ENCODE measurements at regions not wholly inside any gene's neighbourhood (a gene's known extent, or its start where the extent isn't known, plus 50 kb on each side); places are given as distances from the start of the nearest gene placed in this dataset.

DNA sequence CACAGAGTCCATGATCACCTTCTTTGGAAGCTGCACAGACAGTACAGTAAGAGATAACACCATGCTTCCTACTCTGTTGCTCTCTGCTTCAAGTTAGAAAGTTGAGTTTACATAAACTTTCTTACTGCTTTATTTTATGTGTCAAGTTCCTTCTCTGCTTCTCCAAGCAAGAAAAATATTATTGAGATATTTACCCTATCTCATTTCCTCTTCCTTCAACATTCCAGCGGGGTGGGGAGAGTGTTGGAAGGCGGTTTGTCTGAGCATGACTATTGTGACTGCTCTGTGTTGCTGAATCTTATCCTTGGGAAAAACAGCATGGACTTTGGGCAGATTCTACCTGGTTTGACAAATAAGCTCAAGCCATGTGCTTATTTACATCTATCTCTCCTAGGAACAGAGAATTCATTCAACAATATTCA, 66.9 kb upstream of the EPB41L4A start:
- no peak for FAIRE-seq
- Histone ChIP-seq H3K4me2 (ENCODE audit: insufficient read depth, low read length) (no peak overlapping the region), H3K9me1 (ENCODE audit: control insufficient read depth, insufficient read depth, low read length) (no peaks in the 10 kb centered on the region), H3K9me3 (replicated peaks; ENCODE audit: control insufficient read depth, insufficient read depth, low read depth, low read length) (no peaks in the 10 kb centered on the region), H3K36me3 (ENCODE audit: control insufficient read depth, insufficient read depth, low read length) (no peaks in the 10 kb centered on the region), H2AFZ (ENCODE audit: low read depth, low read length) (no peak overlapping the region), H3K9ac (ENCODE audit: insufficient read depth in 1 of 2, low read depth in 2 of 2, low read length in 2 of 2) (no peak overlapping the region), H3K4me1 (replicated peaks in 1 of 2; ENCODE audit: control insufficient read depth in 2 of 2, insufficient read depth in 2 of 2, low read length in 2 of 2) (no peaks in the 10 kb centered on the region), H3K4me3 (no peak overlapping the region), H3K27me3 (ENCODE audit: control insufficient read depth in 2 of 2, insufficient read depth in 2 of 2, low read length in 2 of 2) (0 out of 5 replicates have a peak, but pooled peaks cover 0 to 3% of the 10 kb centered on the region in 2 experiments), H4K20me1 (replicated peaks; ENCODE audit: control insufficient read depth, insufficient read depth, low read length) (no peaks in the 10 kb centered on the region), H3K27ac (ENCODE audit: extremely low read depth, low read depth, low read length) (no peak overlapping the region), H3K79me2 (ENCODE audit: control insufficient read depth, insufficient read depth, low read length) (no peaks in the 10 kb centered on the region)
- ATAC-seq, result no peak
- TF ChIP-seq, protein P1, sequence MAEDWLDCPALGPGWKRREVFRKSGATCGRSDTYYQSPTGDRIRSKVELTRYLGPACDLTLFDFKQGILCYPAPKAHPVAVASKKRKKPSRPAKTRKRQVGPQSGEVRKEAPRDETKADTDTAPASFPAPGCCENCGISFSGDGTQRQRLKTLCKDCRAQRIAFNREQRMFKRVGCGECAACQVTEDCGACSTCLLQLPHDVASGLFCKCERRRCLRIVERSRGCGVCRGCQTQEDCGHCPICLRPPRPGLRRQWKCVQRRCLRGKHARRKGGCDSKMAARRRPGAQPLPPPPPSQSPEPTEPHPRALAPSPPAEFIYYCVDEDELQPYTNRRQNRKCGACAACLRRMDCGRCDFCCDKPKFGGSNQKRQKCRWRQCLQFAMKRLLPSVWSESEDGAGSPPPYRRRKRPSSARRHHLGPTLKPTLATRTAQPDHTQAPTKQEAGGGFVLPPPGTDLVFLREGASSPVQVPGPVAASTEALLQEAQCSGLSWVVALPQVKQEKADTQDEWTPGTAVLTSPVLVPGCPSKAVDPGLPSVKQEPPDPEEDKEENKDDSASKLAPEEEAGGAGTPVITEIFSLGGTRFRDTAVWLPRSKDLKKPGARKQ (CRISPR knock-in tag; IDR thresholded peaks at IDR 0.05), result no peak
- TF ChIP-seq, protein P2, sequence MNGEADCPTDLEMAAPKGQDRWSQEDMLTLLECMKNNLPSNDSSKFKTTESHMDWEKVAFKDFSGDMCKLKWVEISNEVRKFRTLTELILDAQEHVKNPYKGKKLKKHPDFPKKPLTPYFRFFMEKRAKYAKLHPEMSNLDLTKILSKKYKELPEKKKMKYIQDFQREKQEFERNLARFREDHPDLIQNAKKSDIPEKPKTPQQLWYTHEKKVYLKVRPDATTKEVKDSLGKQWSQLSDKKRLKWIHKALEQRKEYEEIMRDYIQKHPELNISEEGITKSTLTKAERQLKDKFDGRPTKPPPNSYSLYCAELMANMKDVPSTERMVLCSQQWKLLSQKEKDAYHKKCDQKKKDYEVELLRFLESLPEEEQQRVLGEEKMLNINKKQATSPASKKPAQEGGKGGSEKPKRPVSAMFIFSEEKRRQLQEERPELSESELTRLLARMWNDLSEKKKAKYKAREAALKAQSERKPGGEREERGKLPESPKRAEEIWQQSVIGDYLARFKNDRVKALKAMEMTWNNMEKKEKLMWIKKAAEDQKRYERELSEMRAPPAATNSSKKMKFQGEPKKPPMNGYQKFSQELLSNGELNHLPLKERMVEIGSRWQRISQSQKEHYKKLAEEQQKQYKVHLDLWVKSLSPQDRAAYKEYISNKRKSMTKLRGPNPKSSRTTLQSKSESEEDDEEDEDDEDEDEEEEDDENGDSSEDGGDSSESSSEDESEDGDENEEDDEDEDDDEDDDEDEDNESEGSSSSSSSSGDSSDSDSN (IDR thresholded peaks at IDR 0.05; ENCODE audit: borderline replicate concordance in 1 of 2, low read depth in 2 of 2, low read length in 2 of 2), result no peak
- DNase-seq (ENCODE audit: extremely low read depth in 1 of 4, low spot score in 3 of 4), result no peak
- 0% methylated on average over 2 of the region's 2 CpGs for WGBS (ENCODE audit: insufficient coverage, low coverage, missing lambda C conversion rate)
- BruUV-seq (replicated peaks), result no TSS peak
- ChIA-PET POLR2A (no interaction called here), CTCF (ENCODE audit: low intra/inter-chr PET ratio) (no interaction called here)
- intact Hi-C loops (cut with micrococcal nuclease), result no loop called here
- in situ Hi-C loops (cut with MboI), result no loop called here
